Parathyroid adenoma (tissue), 2 donors: ENCODE measurements at regions not wholly inside any gene's neighbourhood (a gene's known extent, or its start where the extent isn't known, plus 50 kb on each side); places are given as distances from the start of the nearest gene placed in this dataset.

Source experiments
- H2AFZ ChIP-seq: fragments of 300-600 bp; sonication (generic); one replicate; pipeline ENCODE4 v1.7.0; 2017; ENCODE audit warnings: antibody characterized with exemption, mild to moderate bottlenecking
- H3K27ac ChIP-seq: fragments of 300-600 bp; sonication (generic); one replicate; pipeline ENCODE4 v1.7.0; 2017
- H3K27me3 ChIP-seq: fragments of 300-600 bp; sonication (generic); one replicate; pipeline ENCODE4 v1.7.0; 2017; ENCODE audit warnings: low read length; ENCODE audit not compliant: control insufficient read depth, insufficient read depth
- H3K36me3 ChIP-seq: fragments of 300-600 bp; sonication (generic); one replicate; pipeline ENCODE4 v1.7.0; 2017; ENCODE audit warnings: low read length; ENCODE audit not compliant: control insufficient read depth, insufficient read depth
- H3K4me1 ChIP-seq: fragments of 300-600 bp; sonication (generic); one replicate; pipeline ENCODE4 v1.7.0; 2017; ENCODE audit warnings: control low read depth
- H3K4me2 ChIP-seq: fragments of 300-600 bp; sonication (generic); one replicate; pipeline ENCODE4 v1.7.0; 2017; ENCODE audit warnings: low read length
- H3K4me3 ChIP-seq: fragments of 300-600 bp; sonication (generic); one replicate; pipeline ENCODE4 v1.7.0; 2017; ENCODE audit warnings: low read depth, low read length
- H3K79me2 ChIP-seq: fragments of 300-600 bp; sonication (generic); one replicate; pipeline ENCODE4 v1.7.0; 2017; ENCODE audit warnings: control low read depth
- H3K9ac ChIP-seq: fragments of 300-600 bp; sonication (generic); one replicate; pipeline ENCODE4 v1.7.0; 2017; ENCODE audit warnings: mild to moderate bottlenecking
- H3K9me3 ChIP-seq: fragments of 300-600 bp; sonication (generic); one replicate; pipeline ENCODE4 v1.7.0; 2017; ENCODE audit warnings: low read length; ENCODE audit not compliant: control insufficient read depth
- CTCF ChIP-seq: fragments of 300-600 bp; sonication (generic); IDR thresholded peaks from one replicate; pipeline ENCODE4 v1.7.0; 2017; ENCODE audit warnings: antibody characterized with exemption, mild to moderate bottlenecking
- donor health status: primary hyperparathyroidism.

- Histone ChIP-seq H3K9ac (no peak overlapping the region), H3K27ac (no peak overlapping the region), H3K4me1 (no peaks in the 10 kb centered on the region), H3K27me3 (no peaks in the 10 kb centered on the region), H3K9me3 (peaks cover 4% of the 10 kb centered on the region), H3K4me3 (no peak overlapping the region), H2AFZ (no peak overlapping the region), H3K4me2 (no peak overlapping the region), H3K36me3 (no peaks in the 10 kb centered on the region), H3K79me2 (no peaks in the 10 kb centered on the region)
- TF ChIP-seq CTCF, result no peak
These were observed 344.2 kb downstream of the TMEM161B start for GRCh38 chr5:87924436-87924835.

- no peaks in the 10 kb centered on the region for H3K36me3 ChIP-seq
- no peak overlapping the region for H2AFZ ChIP-seq
- H3K27ac ChIP-seq, result no peak overlapping the region
- H3K9me3 ChIP-seq, result no peaks in the 10 kb centered on the region
- no peak for TF ChIP-seq CTCF
- H3K9ac ChIP-seq, result no peak overlapping the region
- H3K4me2 ChIP-seq, result no peak overlapping the region
- H3K27me3 ChIP-seq, result no peaks in the 10 kb centered on the region
- H3K4me1 ChIP-seq, result no peaks in the 10 kb centered on the region
- no peaks in the 10 kb centered on the region for H3K79me2 ChIP-seq
- no peak overlapping the region for H3K4me3 ChIP-seq
These were observed 352.3 kb downstream of the TMEM161B start for GRCh38 chr5:87916320-87916719.

GRCh38 chr5:87912419-87912818 is 356.2 kb downstream of the TMEM161B start:
- Histone ChIP-seq H3K4me2 (no peak overlapping the region), H3K4me3 (no peak overlapping the region), H2AFZ (no peak overlapping the region), H3K9me3 (no peaks in the 10 kb centered on the region), H3K27ac (no peak overlapping the region), H3K9ac (no peak overlapping the region), H3K79me2 (no peaks in the 10 kb centered on the region), H3K36me3 (no peaks in the 10 kb centered on the region), H3K4me1 (no peaks in the 10 kb centered on the region), H3K27me3 (no peaks in the 10 kb centered on the region)
- no peak for TF ChIP-seq CTCF

- Histone ChIP-seq H3K79me2 (no peaks in the 10 kb centered on the region), H3K4me2 (no peak overlapping the region), H3K27ac (no peak overlapping the region), H2AFZ (no peak overlapping the region), H3K9me3 (no peaks in the 10 kb centered on the region), H3K4me1 (no peaks in the 10 kb centered on the region), H3K27me3 (no peaks in the 10 kb centered on the region), H3K36me3 (no peaks in the 10 kb centered on the region), H3K4me3 (no peak overlapping the region), H3K9ac (no peak overlapping the region)
- no peak for TF ChIP-seq CTCF
These were observed 359.3 kb downstream of the TMEM161B start for GRCh38 chr5:87909382-87909781.

GRCh38 chr5:87906962-87907361 is 361.7 kb downstream of the TMEM161B start:
- Histone ChIP-seq H3K79me2 (no peaks in the 10 kb centered on the region), H3K36me3 (no peaks in the 10 kb centered on the region), H3K9ac (no peak overlapping the region), H3K27me3 (no peaks in the 10 kb centered on the region), H3K4me2 (no peak overlapping the region), H3K9me3 (no peaks in the 10 kb centered on the region), H3K4me3 (no peak overlapping the region), H3K27ac (no peak overlapping the region), H2AFZ (no peak overlapping the region), H3K4me1 (no peaks in the 10 kb centered on the region)
- no peak for TF ChIP-seq CTCF
